ENCODE measurements at regions not wholly inside any gene's neighbourhood (a gene's known extent, or its start where the extent isn't known, plus 50 kb on each side); places are given as distances from the start of the nearest gene placed in this dataset.
"Not testable (repeated sequence)": the region's sequence is repeated elsewhere in the genome, so short reads cannot be mapped to it uniquely, and the experiment has no call there.

GRCh38 chr15:98330692-98331435 lies 317.5 kb upstream of the IGF1R start:
- DNase-seq, result no peak

DNA sequence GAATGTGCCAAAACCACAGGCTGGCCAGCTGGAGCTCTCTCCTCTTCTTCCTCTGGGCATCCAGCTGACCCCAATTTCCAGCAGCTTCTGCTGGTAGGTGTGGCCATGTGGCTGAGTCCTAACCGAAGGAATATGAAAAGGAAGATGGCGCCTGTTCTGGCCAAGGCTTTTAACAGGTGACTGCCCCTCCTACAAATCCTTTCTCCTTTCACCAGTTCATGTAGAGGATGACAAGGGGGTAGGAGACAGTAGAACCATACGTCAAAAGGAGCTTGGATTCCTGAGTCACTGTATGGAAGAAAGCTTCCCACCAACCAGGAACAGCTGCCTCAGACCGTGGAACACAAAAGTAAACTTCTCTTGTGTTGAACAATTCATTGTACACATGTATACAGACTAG lies 316.7 kb upstream of the IGF1R start:
- no peak for DNase-seq

DNA sequence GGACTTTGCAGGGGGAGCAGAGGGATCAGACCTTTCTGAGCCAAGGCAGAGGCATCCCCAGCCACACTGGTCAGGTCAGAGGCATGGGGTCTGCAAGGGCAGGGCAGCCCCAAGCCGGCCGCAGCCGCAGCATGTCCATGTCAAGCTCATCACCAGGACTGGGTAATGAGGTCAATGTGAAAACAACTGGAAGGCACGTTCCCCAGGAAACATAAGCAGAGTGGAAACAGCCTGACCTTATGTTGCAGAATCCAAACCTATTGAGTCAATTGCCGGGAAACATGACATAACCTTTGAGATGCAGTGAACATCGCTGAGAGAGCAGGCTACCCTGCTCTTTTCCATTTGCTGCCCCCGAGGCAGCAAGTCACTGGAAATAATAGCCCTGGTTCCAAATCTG lies 315.1 kb upstream of the IGF1R start:
- no peak for DNase-seq

DNA sequence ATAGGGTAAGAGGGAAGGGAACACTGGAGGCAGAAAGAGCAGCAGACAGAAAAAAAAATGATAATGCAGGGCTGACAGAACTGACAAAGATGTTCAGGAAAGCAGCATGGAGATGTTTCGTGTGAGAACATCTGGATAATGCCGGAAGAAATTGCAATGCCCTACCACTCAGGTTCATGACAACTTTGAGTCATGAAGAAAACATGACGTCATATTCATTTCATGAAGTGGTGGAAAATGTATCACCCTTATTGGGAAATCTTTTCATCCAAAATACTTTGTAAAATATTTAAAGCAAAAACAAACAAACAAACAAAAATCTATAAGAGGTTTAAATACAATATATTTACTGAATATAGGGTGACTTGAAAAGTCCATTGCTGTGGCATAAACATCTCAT lies 305.4 kb upstream of the IGF1R start:
- no peak for DNase-seq

DNA sequence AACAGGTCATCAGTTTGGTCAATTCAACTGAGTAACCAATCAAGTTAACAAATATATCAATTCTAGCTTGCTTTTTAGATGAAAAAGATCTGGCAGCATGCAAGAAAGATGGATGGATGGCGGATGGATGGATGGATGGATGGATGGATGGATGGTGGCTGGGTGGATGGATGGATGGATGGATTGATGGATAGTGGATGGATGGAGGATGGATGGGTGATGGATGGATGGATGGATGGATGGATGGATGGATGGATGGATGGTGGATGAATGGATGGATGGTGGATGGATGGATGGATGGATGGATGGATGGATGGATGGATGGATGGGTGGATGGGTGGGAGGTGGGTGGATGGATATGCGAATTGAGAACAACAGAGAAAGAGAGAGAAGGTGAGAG lies 303.7 kb upstream of the IGF1R start:
- no peak for DNase-seq

DNA sequence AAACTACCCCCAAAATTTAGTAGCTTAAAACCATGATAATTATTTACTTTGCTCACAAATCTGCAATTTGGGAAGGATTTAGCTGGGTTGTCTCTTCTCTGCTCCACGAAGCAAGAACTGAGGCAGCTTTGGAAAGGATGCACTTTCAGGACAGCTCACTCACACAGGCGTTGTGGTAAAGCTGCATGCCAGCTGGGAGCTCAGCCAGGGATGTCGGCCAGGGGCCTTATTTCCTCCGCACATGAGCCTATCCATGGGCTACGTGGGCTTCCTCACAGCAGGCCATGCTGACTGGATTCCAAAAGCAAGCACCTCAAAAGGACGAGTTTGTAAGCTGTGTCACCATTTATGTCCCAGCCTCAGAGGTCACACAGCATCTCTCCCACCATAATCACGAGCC lies 301.3 kb upstream of the IGF1R start:
- DNase-seq, result no peak

DNA sequence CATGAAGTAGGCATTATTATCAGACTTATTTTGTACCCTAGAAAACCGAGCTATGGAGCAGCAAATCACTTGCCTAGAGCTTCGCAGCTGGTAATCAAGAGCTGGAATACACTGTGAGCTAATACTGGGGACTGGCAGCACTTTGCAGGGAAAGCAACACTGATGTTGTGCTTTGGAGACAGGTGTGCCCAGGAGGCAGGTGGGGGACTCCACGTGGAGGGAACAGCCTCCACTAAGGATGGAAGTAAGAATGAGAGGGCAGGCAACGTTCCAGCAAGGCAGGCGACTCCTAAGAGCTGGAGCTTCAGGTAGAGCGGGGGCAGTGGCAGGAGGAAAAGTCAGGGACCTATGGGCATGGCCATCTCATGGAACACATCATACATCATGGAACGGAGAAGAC lies 300.5 kb upstream of the IGF1R start:
- no peak for DNase-seq

- no peak for DNase-seq
Observed at GRCh38 chr15:98350276-98350675, 298.1 kb upstream of the IGF1R start.

DNA sequence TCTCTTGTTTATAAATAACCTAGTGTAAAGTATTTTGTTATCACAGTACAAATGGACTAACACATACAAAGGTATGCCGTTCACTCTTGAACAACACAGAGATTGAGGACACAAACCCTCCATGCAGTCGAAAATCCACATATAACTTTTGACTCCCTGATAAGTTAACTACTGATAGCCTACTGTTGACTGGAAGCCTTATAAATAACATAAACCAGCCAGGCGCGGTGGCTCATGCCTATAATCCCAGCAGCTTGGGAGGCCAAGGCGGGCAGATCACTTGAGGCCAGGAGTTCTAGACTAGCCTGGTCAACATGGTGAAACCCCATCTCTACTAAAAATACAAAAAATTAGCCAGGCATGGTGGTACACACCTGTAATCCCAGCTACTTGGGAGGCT lies 290.1 kb upstream of the IGF1R start:
- DNase-seq, result not testable (repeated sequence)

- no peak for DNase-seq
Observed at GRCh38 chr15:98358971-98359370, 289.4 kb upstream of the IGF1R start.

GRCh38 chr15:98363416-98363815 lies 284.9 kb upstream of the IGF1R start:
- DNase-seq, result no peak

GRCh38 chr15:98363955-98364354 lies 284.4 kb upstream of the IGF1R start:
- no peak for DNase-seq

DNA sequence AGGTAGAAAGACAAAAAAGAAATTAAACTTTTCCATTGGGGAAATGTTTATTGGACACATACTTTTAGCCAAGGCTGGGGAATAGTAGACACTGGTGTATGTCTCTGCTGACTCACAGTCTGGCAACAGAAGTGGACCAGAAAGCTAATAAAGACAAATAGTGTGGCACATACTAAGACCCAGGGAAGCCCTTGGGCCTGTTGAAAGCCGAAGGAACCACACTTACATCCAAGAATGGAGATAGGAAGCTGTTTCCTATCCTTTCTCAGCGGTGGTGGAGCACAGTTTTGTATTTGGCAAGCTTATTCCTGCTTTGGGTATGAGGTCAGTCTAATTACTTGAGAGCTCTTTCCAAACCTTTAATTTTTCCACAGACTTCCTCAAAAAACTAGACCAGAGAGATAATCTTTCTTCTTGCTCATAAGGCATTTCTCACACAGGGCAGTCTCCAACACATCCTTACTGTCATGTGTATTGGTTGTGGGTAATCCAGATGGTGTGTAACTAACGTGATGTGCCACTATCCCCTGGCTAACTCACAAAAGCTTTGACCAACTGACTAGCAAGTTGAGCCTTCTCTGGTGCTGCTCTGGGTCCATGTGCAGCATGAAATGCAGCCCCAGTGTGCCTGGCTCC lies 279.1 kb upstream of the IGF1R start:
- DNase-seq, result no peak

- no peak for DNase-seq
Observed at GRCh38 chr15:98375513-98376340, 272.6 kb upstream of the IGF1R start.

DNA sequence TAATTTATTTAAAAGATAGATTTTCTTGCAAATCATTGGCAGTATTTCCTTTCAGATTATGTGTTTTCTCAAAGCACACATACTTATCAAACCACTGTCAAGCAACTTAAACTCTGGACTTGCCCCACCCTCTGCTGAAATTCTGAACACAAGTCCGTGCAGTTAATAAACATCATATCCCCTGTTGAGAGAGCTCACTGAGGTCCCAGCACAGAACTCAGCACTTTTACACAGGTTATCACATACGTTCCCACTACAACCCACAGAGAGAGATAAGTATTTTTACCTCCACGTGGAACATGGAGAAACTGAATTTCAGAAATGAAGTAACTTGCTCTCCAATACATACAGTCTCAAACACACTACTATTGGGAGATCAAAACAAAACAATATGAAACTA lies 267.6 kb upstream of the IGF1R start:
- DNase-seq, result no peak

- no peak for DNase-seq
Observed at GRCh38 chr15:98381446-98381845, 266.9 kb upstream of the IGF1R start.

GRCh38 chr15:98382139-98382538 lies 266.2 kb upstream of the IGF1R start:
- no peak for DNase-seq

DNA sequence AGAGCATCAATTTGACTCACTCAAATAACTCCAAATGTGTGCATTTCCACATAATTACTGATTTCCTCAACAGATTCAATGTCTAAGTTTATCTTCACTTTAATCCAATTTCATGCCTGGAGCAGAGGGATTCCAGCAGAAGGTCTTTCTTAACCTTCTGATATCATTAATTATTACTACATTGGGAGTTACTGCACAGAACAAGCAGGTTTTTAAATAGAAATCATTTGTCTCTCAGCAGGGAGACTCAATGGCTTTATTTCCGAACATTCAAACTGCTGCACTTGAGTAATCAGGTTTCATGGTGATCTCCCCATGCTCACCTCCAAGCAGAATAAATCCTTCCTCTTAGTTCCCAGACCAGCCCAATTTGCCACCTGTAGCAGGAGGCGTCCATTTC lies 264.8 kb upstream of the IGF1R start:
- DNase-seq, result no peak

- no peak for DNase-seq
Observed at GRCh38 chr15:98384328-98385029, 263.9 kb upstream of the IGF1R start.

GRCh38 chr15:98385752-98386381 lies 262.5 kb upstream of the IGF1R start:
- DNase-seq, result no peak

DNA sequence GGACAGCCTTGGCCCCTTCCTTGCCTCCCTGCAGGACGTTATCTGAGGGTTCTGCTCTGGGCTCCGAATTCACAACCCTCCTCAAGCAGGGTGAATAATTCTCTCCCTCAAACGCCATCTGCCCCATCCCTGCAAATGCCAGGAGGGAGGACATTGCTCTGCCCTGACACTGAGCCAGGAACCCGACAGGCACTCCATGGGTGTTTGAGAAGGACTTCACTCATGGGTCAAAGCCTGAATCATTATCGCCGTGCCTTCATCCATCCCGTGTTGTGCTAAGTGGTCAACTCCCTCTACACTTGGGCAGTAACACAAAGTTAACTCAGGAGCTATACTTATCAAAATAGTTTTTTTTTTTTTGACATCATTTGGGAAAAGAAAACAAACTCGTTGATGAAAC lies 261.8 kb upstream of the IGF1R start:
- no peak for DNase-seq

GRCh38 chr15:98387866-98388265 lies 260.5 kb upstream of the IGF1R start:
- no peak for DNase-seq

Data from dermis blood vessel endothelial cell (primary cell).